ENCODE measurements at regions not wholly inside any gene's neighbourhood (a gene's known extent, or its start where the extent isn't known, plus 50 kb on each side); places are given as distances from the start of the nearest gene placed in this dataset.

DNA sequence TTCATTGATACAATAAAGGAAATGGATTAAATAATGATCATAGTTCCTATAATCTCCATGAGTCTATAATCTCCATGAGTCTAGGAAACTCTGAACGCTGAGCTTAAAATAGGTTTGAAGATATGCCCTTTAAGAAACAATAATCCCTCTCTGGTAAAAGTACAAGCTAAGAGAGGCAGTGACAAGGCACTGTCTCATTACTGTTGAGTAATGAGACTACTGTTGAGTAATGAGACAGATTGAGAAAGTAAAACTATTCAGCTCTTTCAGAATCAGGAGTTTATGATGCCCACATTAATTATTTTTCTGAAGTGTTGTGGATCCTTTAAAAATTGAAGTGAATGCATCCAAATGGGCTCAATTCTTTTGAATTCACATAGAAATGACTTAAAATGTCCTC is 235.5 kb upstream of the THRB start:
- TF ChIP-seq, protein P1, sequence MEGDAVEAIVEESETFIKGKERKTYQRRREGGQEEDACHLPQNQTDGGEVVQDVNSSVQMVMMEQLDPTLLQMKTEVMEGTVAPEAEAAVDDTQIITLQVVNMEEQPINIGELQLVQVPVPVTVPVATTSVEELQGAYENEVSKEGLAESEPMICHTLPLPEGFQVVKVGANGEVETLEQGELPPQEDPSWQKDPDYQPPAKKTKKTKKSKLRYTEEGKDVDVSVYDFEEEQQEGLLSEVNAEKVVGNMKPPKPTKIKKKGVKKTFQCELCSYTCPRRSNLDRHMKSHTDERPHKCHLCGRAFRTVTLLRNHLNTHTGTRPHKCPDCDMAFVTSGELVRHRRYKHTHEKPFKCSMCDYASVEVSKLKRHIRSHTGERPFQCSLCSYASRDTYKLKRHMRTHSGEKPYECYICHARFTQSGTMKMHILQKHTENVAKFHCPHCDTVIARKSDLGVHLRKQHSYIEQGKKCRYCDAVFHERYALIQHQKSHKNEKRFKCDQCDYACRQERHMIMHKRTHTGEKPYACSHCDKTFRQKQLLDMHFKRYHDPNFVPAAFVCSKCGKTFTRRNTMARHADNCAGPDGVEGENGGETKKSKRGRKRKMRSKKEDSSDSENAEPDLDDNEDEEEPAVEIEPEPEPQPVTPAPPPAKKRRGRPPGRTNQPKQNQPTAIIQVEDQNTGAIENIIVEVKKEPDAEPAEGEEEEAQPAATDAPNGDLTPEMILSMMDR (optimal IDR thresholded peaks at IDR 0.05 in 1 of 3, IDR thresholded peaks at IDR 0.05 in 1 of 3, conservative IDR thresholded peaks at IDR 0.05 in 1 of 3; ENCODE audit: extremely low read depth in 1 of 3, insufficient read depth in 2 of 3, low read length in 3 of 3): no peak
- no peak for TF ChIP-seq EZH2 (IDR thresholded peaks at IDR 0.05; ENCODE audit: low read length)
